Uterus (tissue), 3 donors: ENCODE measurements at regions not wholly inside any gene's neighbourhood (a gene's known extent, or its start where the extent isn't known, plus 50 kb on each side); places are given as distances from the start of the nearest gene placed in this dataset.

ENCODE experiments used
- DNase-seq, 2 donors: peaks; one replicate each; pipeline ENCODE4 v3.0.0-alpha.2; 2019 to 2020
- H3K27ac ChIP-seq, 2 donors: fragments of 200-600 bp; sonication (generic); 1 replicate in 1 of 2; 2 replicates in 1 of 2; pipeline ENCODE4 v1.5.1; 2016 to 2018
- H3K27me3 ChIP-seq, 2 donors: fragments of 200-600 bp; sonication (generic); one replicate each; pipeline ENCODE4 v1.5.1; 2018 to 2019; ENCODE audit warnings: control low read depth in 1 of 2
- H3K36me3 ChIP-seq, 2 donors: fragments of 200-600 bp; sonication (generic); one replicate each; pipeline ENCODE4 v1.5.1; 2019; ENCODE audit warnings: control low read depth in 1 of 2
- H3K4me1 ChIP-seq, 2 donors: fragments of 200-600 bp; sonication (generic); one replicate each; pipeline ENCODE4 v1.5.1; 2018 to 2019; ENCODE audit warnings: control low read depth in 1 of 2
- H3K4me3 ChIP-seq, 2 donors: fragments of 200-600 bp; sonication (generic); 1 replicate in 1 of 2; 2 replicates in 1 of 2; pipeline ENCODE4 v1.5.1; 2018 to 2019; ENCODE audit warnings: mild to moderate bottlenecking in 1 of 2
- H3K9me3 ChIP-seq, 2 donors: fragments of 200-600 bp; sonication (generic); one replicate each; pipeline ENCODE4 v1.5.1; 2019; ENCODE audit warnings: control low read depth in 1 of 2
- CTCF ChIP-seq, 4 experiments: fragments of 200-600 bp in 2 of 4; fragments of 450-650 bp in 2 of 4; sonication (generic) in 2 of 4; IDR thresholded peaks; one replicate each; pipeline ENCODE4 v1.5.1; 2016 to 2019; ENCODE audit warnings: antibody characterized with exemption in 4 of 4, mild to moderate bottlenecking in 2 of 4, moderate library complexity in 1 of 4
- POLR2A ChIP-seq, 2 donors: fragments of 450-650 bp; IDR thresholded peaks; one replicate each; pipeline ENCODE4 v1.6.1; 2016; ENCODE audit warnings: antibody characterized with exemption in 2 of 2, mild to moderate bottlenecking in 1 of 2, moderate library complexity in 1 of 2
- intact Hi-C: fragments of 100-400 bp; cut with DNase I; formaldehyde crosslinking; loops from one replicate; pipeline ENCODE4 v1.15.1; 2023; ENCODE audit warnings: low total_unique reads
- donor health status: DM: yes; HTN: yes; CAD: no.

GRCh38 chr11:97157221-97157740 lies 767.5 kb downstream of the JRKL start:
- DNase-seq, result no peak
- Histone ChIP-seq H3K4me3 (no peak overlapping the region), H3K36me3 (no peaks in the 10 kb centered on the region), H3K9me3 (no peaks in the 10 kb centered on the region), H3K27ac (no peak overlapping the region), H3K4me1 (no peaks in the 10 kb centered on the region), H3K27me3 (no peaks in the 10 kb centered on the region)
- TF ChIP-seq CTCF (IDR thresholded peaks at IDR 0.05) (no peak), POLR2A (IDR thresholded peaks at IDR 0.05) (no peak)
- intact Hi-C loops, result no loop called here

GRCh38 chr11:97158243-97158642 lies 768.4 kb downstream of the JRKL start:
- TF ChIP-seq CTCF (IDR thresholded peaks at IDR 0.05), result no peak
- TF ChIP-seq POLR2A (IDR thresholded peaks at IDR 0.05), result no peak
- Histone ChIP-seq H3K27ac (no peak overlapping the region), H3K9me3 (no peaks in the 10 kb centered on the region), H3K36me3 (no peaks in the 10 kb centered on the region), H3K4me1 (no peaks in the 10 kb centered on the region), H3K27me3 (no peaks in the 10 kb centered on the region), H3K4me3 (no peak overlapping the region)
- intact Hi-C loops, result no loop called here
- DNase-seq, result no peak

- intact Hi-C loops, result no loop called here
- no peak overlapping the region for H3K4me3 ChIP-seq
- no peaks in the 10 kb centered on the region for H3K36me3 ChIP-seq
- no peak overlapping the region for H3K27ac ChIP-seq
- H3K4me1 ChIP-seq, result no peaks in the 10 kb centered on the region
- H3K27me3 ChIP-seq, result no peaks in the 10 kb centered on the region
- no peaks in the 10 kb centered on the region for H3K9me3 ChIP-seq
- no peak for DNase-seq
- TF ChIP-seq POLR2A (IDR thresholded peaks at IDR 0.05) (no peak), CTCF (IDR thresholded peaks at IDR 0.05) (no peak)
Measured at GRCh38 chr11:97163631-97164191, 773.9 kb downstream of the JRKL start.

GRCh38 chr11:97201743-97202612 lies 812.2 kb downstream of the JRKL start:
- TF ChIP-seq CTCF (IDR thresholded peaks at IDR 0.05), result no peak
- no peak for TF ChIP-seq POLR2A (IDR thresholded peaks at IDR 0.05)
- Histone ChIP-seq H3K27me3 (no peaks in the 10 kb centered on the region), H3K36me3 (no peaks in the 10 kb centered on the region), H3K4me1 (no peaks in the 10 kb centered on the region), H3K4me3 (no peak overlapping the region), H3K27ac (no peak overlapping the region), H3K9me3 (no peaks in the 10 kb centered on the region)
- intact Hi-C loops, result no loop called here
- no peak for DNase-seq

GRCh38 chr11:97202613-97203292 lies 812.9 kb downstream of the JRKL start:
- TF ChIP-seq POLR2A (IDR thresholded peaks at IDR 0.05) (no peak), CTCF (IDR thresholded peaks at IDR 0.05) (no peak)
- no peak overlapping the region for H3K4me3 ChIP-seq
- no peak overlapping the region for H3K27ac ChIP-seq
- no peaks in the 10 kb centered on the region for H3K4me1 ChIP-seq
- intact Hi-C loops, result no loop called here
- H3K36me3 ChIP-seq, result no peaks in the 10 kb centered on the region
- H3K9me3 ChIP-seq, result no peaks in the 10 kb centered on the region
- DNase-seq, result no peak
- no peaks in the 10 kb centered on the region for H3K27me3 ChIP-seq
